ENCODE measurements at regions not wholly inside any gene's neighbourhood (a gene's known extent, or its start where the extent isn't known, plus 50 kb on each side); places are given as distances from the start of the nearest gene placed in this dataset.
"Not testable (repeated sequence)": the region's sequence is repeated elsewhere in the genome, so short reads cannot be mapped to it uniquely, and the experiment has no call there.

DNA sequence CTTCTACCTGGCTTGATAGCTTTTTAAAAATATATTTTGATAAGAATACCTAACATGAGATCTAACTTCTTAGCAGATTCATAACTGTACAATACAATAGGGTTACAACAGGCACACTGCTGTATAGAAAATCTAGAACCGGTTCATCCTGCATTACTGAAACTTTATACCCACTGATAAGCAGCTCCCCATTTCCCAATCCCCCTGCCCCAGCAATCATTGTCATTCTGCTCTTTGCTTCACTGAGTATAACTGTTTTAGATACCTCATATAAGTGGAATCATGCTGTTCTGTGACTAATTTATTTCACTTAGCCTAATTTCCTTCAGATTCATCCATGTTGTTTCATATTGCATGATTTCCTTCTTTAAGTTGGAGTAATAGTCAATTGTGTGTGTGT, 906.0 kb downstream of the GBE1 start:
- intact Hi-C loops (cut with DNase I) = no loop called here
- DNase-seq = no peak

DNA sequence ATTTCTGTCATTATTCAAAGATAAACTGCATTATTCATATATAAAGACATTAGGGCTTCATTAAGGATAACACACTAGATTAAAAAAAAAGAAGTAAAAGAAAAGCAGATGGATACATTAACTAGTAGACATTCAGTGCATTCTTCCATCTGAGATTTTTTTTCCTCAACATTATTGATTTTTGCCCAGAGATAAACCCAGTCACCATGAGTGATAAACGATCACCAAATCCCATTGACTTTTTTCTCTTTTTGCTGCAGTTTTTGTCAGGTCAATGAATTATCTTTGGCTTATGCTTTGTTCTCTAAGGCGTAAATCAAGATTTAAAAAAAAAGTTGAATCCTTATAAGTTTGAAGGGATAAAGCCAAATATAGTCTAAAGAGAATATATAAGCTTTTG, 925.0 kb downstream of the GBE1 start:
- DNase-seq = no peak
- intact Hi-C loops (cut with DNase I) = no loop called here

DNA sequence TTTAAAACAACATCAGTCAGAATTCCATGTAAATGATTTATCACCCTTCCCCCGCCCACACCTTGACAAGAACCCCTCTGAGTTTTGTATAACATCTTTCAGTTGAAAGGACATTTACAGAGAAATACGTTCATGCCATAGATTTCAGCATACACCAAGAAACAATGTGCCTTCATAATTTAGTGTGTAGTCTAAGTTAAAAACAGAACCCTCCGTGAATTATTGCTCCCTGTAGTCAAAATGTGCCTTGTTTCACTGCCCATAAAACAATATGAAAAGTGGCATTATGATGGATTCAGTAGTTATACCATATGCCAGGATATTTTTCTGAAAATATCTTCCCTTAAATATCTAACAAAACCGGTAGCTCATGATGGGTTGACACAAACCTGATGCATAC, 953.9 kb downstream of the GBE1 start:
- intact Hi-C loops (cut with DNase I) = no loop called here
- DNase-seq = no peak

DNA sequence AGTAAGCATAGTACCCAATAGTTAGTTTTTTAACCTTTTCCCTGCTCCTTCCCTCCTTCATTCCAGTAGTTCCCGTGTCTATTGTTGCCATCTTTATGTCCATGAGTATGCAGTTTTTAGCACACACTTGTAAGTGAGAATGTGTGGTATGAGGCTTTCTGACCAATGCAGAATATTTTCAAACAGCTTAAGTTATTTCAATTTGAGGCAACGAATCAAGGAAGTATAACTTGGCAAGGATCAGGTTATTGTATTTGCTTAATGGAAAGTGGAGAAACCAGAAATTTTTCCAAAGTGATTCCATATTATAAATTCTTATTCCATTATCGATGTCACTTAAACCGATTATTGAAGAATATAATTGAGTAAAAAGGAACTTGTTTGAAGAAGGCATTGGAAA, 954.8 kb downstream of the GBE1 start:
- intact Hi-C loops (cut with DNase I) = no loop called here
- DNase-seq = no peak

DNA sequence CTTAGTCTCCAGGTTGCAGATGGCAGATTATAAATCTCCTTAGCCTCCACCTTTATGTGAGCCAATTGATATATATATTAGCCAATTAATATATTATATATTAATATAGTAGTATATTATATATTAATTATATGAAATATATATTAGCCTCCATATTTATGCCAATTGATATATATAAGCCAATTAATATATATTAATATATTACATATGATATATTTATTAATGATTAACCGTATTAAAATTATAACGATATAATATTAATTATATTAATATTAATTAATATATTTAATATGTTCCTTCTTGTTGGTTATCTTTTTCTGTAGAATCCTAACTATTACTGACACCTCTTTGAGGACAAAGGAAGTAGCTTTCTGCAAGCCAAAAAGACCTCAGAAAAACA, 972.5 kb downstream of the GBE1 start:
- DNase-seq = no peak
- intact Hi-C loops (cut with DNase I) = no loop called here

DNA sequence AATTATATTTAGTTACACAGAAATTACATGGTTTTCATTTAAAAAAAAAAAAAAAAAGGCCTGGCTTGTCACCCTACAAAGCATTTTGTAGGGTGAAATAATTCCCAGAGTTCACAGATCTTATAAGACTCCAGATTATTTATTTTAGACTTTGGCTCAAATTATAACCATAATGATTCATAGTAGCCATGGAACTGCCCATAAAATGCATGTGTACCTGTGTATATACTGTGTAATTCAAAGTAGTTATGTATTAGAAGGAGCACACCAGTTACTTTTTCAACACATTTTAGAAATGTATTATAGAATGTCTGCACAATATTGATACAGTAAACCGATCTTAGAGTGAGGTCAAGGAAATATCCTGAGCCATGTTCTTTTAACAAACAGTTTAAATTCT, 975.6 kb downstream of the GBE1 start:
- DNase-seq = no peak
- intact Hi-C loops (cut with DNase I) = no loop called here

DNA sequence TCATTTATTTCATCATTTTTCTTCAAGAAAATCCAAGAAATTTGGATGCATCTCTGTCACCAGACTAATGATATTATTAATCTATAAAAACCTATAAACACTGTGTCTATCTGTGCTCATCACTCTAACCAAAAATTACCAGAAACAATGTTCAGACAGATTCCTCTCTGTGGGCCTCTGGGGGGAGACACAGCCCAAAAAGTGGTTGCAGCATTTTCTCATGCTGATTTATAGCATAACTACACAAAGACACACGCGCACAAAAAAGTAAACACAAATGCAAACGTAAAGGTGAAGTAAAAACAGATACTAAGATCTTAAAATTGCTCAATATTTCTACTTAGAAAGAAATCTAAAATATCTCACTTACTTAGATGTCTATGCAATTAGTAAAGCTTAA, 976.0 kb downstream of the GBE1 start:
- DNase-seq = peak in 8 of 42 donors; percentile 10 to 37 (median 20)
- intact Hi-C loops (cut with DNase I) = no loop called here

DNA sequence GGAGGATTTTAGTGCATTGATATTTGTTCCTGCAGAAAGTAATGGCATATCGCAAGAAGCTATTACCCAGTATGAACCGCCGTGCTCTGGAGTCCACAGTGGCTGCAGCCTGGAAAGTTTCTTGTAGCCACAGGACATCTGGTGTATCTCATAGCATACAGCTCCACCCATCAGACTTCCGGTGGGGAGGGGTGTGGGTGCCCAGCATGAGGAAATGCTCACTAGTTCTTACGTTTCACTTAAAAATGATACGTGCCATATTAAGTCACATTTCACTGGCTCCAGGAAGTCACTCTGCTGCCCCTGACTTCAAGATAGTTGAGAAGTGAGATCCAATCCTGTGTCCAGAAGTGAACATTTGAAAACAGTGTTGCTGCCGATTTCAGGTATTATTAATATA, 990.4 kb downstream of the GBE1 start:
- intact Hi-C loops (cut with DNase I) = no loop called here
- no peak for DNase-seq

DNA sequence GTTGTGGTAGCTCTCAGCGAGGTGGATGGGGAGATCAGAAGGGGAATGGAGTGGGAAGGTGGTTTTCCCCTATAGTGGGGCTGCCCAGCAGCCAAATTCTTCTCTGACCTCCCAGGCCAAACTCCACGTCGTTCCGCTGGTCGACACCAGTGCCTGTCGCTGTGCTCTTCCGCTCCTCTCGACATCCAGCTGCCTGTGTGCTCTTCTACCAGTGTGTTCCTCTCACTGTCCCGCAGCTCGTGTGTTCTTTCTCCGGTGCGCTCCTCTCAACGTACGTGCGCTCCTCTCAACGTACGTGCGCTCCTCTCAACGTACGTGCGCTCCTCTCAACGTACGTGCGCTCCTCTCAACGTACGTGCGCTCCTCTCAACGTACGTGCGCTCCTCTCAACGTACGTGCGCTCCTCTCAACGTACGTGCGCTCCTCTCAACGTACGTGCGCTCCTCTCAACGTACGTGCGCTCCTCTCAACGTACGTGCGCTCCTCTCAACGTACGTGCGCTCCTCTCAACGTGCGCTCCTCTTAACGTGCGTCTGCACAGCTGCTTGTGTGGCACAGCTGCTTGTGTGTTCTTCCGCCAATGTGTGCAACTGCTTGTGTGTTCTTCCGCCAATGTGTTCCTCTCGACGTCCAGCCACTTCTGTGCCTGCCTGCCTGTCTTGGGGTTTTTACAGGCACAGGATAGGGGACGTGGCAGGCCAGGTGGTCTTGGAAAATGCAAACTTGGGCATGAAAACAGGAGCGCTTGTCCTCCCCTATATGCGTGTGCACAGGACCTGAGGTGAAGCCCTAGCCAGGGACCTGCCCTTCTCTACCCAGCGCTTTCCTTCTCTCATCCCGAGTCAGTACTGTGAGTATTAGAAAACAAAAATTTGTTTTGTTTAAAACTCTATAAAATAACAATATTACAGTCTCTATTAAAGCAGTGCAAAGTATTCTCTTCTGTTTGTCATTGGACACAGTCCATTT, 991.1 kb downstream of the GBE1 start:
- no peak for DNase-seq
- intact Hi-C loops (cut with DNase I) = no loop called here

DNA sequence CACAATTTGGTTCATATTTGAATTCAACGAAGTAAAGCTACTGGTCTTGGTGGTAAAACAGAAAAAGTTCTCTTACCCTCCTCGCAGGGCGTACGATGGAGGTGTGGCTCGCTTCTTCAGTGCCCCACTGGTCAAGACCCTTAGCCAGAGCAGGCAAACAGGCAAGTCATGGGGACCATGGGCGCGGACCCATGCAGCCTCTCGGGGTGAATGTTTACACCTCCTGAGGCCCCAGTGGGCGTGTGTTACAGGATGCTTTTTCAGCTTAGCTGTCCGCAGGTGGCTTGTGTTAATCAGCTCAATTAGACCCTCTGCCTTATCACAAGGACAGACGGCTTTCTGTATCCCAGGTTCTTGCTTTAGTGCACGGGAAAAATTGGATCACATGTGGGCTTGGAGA, 991.8 kb downstream of the GBE1 start:
- intact Hi-C loops (cut with DNase I) = no loop called here
- DNase-seq = no peak

DNA sequence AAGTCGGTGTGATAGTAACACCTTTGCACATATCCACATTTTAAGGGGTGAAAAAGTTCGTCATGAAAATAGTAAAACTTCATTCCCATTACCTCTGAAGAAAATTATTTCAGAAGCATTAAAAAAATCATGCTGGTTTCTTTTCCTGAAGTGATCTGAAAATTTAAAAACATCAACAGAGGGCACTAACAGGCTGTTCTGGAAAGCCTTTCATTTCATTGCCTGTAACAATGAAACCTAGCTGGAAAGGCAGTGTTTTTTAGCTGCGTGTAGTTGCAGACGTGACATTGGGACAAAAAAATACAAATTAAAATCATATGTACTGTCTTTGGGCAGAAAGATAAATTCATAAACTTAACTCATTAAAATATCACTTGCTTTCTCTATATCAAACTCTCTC, 993.8 kb downstream of the GBE1 start:
- intact Hi-C loops (cut with DNase I) = no loop called here

DNA sequence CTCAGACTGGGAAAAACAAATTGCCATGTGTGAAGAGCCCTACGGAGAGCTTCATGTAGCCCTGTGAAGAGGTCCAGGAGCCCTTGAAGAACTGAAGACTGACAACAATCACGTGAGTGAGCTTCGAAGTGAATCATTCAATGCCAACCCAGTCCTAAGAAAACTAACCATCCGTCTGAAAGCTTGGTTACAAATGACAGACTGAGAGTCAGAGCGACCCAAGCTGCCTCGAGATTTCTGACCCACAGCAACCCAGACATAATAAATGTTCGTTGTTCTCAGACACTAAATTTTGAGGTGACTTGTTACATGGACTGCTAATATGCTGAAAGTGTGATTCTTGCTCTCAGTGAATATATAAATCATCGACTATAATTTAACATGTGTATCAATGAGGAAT, 987.2 kb upstream of the ROBO1 start:
- intact Hi-C loops (cut with DNase I) = no loop called here

More for the DNA sequence above, 993.8 kb downstream of the GBE1 start:
- no peak for DNase-seq

DNA sequence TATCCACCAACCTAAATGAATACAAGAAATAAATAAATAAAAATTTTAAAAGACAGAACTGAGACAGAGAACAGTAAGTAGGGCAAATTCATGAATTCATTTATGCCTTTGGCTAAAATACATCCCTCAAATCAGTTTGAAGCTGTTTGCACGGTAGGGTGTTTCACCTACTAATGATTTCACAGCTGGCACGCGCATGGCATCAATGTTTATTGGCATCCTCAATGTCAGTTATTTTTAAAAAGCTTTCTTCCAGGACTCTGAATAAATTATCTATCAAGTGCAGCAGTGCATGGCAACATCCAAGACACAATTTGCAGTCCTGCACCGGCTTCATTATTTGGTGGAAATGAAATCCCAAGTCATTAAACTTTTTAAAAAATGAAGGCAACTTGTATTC, 985.2 kb upstream of the ROBO1 start:
- intact Hi-C loops (cut with DNase I) = no loop called here
- no peak for DNase-seq

More for the DNA sequence above, 987.2 kb upstream of the ROBO1 start:
- no peak for DNase-seq

DNA sequence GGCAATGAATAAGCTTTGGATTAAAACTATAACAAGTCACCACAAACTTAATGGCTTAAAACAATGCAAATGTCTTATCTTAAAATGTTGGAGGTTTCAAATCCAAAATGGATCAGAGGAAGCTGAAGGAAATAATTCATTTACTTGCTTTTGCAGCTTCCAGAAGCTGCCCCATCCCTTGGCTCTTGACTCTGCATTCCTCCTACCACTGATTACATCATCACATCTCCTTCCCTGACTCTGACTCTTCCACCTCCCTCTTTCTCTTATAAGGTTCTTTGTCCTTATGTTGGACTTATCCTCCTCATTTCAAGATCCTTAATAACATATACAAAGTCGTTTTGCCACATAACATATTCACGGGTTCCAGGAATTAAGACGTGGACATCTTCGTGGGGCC, 982.8 kb upstream of the ROBO1 start:
- no peak for DNase-seq
- intact Hi-C loops (cut with DNase I) = no loop called here

DNA sequence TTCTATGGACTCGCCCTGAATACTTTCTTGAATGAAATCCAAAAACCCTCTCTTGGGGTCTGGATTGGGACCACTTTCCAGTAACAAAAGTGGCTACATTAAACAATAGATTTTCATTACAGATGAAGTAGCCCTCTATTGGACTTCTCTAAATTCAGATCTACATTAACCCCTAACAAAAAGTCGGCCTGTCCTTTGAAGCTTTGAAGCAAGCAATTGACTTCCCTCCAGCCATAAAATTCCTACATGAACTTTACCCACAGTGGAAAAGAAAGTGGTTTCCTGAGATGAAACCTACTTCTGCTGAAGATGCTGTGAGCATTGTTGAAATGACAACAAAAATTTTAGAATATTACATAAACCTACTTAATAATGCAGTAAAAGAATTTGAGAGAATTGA, 967.1 kb upstream of the ROBO1 start:
- DNase-seq = no peak
- intact Hi-C loops (cut with DNase I) = no loop called here

DNA sequence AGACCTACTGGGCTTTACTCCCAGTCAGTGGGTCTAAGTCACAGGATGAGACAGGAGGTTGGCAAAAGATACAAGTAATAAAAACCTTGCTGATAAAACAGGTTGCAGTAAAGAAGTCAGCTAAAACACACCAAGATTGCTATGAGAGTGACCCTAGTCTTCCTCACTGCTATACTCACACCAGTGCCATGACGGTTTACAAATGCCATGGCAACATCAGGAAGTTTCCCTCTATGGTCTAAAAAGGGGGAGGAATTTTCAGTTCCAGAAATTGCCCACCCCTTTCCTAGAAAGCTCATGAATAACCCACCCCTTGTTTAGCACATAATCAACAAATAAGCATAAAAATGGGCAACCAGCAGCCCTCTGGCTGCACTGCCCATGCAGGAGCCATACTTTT, 966.7 kb upstream of the ROBO1 start:
- intact Hi-C loops (cut with DNase I) = no loop called here
- no peak for DNase-seq

DNA sequence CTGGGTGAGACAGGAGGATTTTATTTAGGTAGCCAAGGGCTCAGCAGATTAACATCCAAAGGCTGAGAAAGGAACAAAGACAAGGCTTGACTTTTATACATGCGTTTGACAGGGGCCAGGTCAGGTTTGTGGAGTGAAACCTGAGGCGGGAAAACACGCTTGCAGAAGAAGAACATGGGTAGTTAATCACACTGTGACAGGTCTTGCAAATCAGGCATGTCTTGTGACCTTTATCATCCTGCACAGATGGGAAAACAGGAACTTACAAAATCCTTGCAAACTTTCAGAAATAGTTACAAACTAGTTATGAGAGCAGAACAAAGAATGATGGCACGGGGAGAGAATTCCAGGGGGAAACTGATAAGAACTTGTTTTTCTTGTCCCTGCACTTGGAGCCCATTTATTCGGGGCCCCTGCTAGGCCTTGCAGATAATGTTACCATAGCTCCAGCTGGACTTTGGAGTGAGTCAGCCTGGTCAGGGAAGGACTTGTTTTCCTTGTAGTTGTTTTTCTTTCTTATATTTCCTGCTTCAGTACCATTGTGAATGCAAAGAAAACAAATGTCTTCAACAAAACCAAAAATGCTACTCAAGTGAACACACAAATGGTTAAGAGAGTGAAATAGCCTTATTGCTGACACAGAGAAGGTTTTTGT, 965.9 kb upstream of the ROBO1 start:
- DNase-seq = no peak
- intact Hi-C loops (cut with DNase I) = no loop called here

DNA sequence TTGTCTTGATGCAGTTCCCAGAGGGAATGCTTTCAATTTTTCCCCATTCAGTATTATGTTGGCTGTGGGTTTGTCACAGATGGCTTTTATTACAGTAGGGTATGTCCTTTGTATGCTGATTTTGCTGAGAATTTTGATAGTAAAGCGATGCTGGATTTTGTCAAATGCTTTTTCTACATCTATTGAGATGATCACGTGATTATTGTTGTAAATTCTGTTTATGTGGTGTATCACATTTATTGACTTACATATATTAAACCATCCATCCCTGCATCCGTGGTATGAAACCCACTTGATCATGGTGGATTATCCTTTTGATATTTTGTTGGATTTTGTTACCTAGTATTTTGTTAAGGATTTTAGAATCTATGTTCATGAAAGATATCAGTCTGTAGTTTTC, 959.8 kb upstream of the ROBO1 start:
- DNase-seq; intact Hi-C loops (cut with DNase I): not testable (repeated sequence)

DNA sequence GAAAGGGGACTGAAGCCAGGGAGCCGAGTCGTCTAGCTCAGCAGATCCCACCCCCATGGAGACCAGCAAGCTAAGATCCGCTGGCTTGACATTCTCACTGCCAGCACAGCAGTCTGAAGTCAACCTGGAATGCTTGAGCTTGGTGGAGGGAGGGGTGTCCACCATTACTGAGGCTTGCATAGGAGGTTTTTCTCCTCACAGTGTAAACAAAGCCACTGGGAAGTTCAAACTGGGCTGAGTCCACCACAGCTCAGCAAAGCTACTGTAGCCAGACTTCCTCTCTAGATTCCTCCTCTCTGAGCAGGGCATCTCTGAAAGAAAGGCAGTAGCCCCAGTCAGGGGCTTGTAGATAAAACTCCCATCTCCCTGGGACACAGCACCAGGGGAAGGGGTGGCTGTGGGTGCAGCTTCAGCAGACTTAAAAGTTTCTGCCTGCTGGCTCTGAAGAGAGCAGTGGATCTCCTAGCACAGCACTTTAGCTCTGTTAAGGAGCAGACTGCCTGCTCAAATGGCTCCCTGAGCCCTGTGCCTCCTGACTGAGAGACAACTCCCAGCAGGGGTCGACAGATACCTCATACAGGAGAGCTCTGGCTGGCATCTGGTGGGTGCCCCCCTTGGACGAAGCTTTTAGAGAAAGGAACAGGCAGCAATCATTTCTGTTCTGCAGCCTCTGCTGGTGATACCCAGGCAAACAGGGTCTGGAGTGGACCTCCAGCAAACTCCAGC, 942.0 kb upstream of the ROBO1 start:
- DNase-seq; intact Hi-C loops (cut with DNase I): not testable (repeated sequence)

DNA sequence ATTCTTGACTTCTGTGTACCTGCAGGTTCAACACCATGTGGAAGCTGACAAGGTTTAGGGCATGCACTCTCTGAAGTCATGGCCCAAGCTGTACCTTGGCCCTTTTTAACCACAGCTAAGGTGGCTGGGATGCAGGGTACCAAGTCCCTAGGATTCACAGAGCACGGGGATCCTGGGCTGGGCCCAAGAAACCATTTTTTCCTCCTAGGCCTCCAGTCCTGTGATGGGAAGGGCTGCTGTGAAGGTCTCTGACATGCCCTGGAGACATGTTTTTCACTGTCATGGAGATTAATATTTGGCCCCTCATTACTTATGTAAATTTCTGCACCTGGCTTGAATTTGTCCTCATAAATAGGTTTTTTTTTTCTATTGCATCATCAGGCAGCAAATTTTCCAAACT, 937.5 kb upstream of the ROBO1 start:
- DNase-seq = no peak
- intact Hi-C loops (cut with DNase I) = no loop called here
